Erythroblast (primary cell): ENCODE measurements at regions not wholly inside any gene's neighbourhood (a gene's known extent, or its start where the extent isn't known, plus 50 kb on each side); places are given as distances from the start of the nearest gene placed in this dataset.

Source experiments
- GATA1 ChIP-seq: IDR thresholded peaks from 2 replicates; pipeline ENCODE4 v1.6.1; 2011; ENCODE audit warnings: low read depth, mild to moderate bottlenecking, control low read depth, low read length, moderate library complexity
- POLR2A ChIP-seq: IDR thresholded peaks from 2 replicates; pipeline ENCODE4 v1.6.1; 2011; ENCODE audit warnings: mild to moderate bottlenecking, low read length

DNA sequence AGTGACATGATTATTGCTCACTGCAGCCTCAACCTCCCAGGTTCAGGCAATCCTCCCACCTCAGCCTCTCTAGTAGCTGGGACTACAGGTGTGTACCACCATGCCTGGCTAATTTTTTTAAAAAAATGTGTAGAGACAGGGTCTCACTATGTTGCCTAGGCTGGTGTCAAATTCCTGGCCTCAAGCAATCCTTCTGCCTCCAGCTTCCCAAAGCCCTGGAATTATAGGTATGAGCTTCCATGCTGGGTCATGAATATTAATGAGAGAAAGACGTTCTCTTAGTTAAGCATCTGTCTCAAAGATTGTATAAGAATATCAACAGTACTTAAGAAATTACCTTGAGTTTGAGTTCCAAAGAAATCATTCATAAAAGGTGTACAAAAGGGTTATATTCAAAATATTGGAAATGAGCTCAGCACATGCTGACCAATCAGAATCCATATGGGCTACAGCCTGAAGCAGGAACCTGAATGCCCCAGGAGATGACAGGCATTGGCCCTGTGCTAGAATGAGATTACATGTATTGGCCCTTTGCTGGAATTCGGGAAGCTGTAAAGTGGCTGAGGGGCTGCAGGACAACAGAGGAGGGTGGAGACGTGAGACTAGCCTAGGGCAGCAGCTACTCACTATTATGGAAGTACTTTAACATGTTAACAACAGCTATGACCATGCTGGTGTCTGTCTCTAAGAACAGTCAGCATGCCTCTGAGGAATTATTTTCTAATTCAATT lies 157.0 kb upstream of the CPNE8 start:
- TF ChIP-seq POLR2A: no peak
- no peak for TF ChIP-seq GATA1
